HEK293T (cell line): ENCODE measurements at regions not wholly inside any gene's neighbourhood (a gene's known extent, or its start where the extent isn't known, plus 50 kb on each side); places are given as distances from the start of the nearest gene placed in this dataset.

Experiments used
- CTCF ChIA-PET: fragments of 350-600 bp; formaldehyde crosslinking; extraction: SDS; loops from one replicate; lab custom pipeline; 2021; ENCODE audit warnings: antibody characterized with exemption, inconsistent platforms; lab: Yijun Ruan, JAX
- POLR2A ChIA-PET: fragments of 350-600 bp; formaldehyde crosslinking; extraction: SDS; loops from one replicate; lab custom pipeline; 2020; ENCODE audit warnings: antibody characterized with exemption, inconsistent platforms; lab: Yijun Ruan, JAX
- DNase-seq: peaks from one replicate; pipeline ENCODE4 v3.0.0; 2012; ENCODE audit warnings: mixed read lengths; ENCODE audit errors: extremely low spot score
- ARNT ChIP-seq: fragments of 450-650 bp; IDR thresholded peaks from 2 replicates; pipeline ENCODE4 v1.6.1; 2017; ENCODE audit warnings: mild to moderate bottlenecking
- BHLHE40 ChIP-seq: fragments of 450-650 bp; IDR thresholded peaks from 2 replicates; pipeline ENCODE4 v1.6.1; 2016; ENCODE audit warnings: mild to moderate bottlenecking, moderate library complexity, borderline replicate concordance
- CTBP1 ChIP-seq: fragments of 450-650 bp; IDR thresholded peaks from 2 replicates; pipeline ENCODE4 v1.6.1; 2016; ENCODE audit warnings: borderline replicate concordance
- ELF4 ChIP-seq: fragments of 450-650 bp; IDR thresholded peaks from 2 replicates; pipeline ENCODE4 v1.6.1; 2017; ENCODE audit warnings: antibody characterized with exemption
- FOXA1 ChIP-seq: fragments of 450-650 bp; IDR thresholded peaks from 2 replicates; pipeline ENCODE4 v1.6.1; 2016; ENCODE audit warnings: mild to moderate bottlenecking
- FOXK2 ChIP-seq: fragments of 450-650 bp; IDR thresholded peaks from 2 replicates; pipeline ENCODE4 v1.6.1; 2016; ENCODE audit warnings: mild to moderate bottlenecking
- FOXM1 ChIP-seq: fragments of 450-650 bp; IDR thresholded peaks from 2 replicates; pipeline ENCODE4 v1.6.1; 2017; ENCODE audit warnings: mild to moderate bottlenecking, borderline replicate concordance
- HDGF ChIP-seq: fragments of 450-650 bp; IDR thresholded peaks from 2 replicates; pipeline ENCODE4 v1.6.1; 2017; ENCODE audit warnings: antibody characterized with exemption, borderline replicate concordance
- L3MBTL2 ChIP-seq: fragments of 450-650 bp; conservative IDR thresholded peaks from 2 replicates; pipeline ENCODE4 v1.6.1; 2016; ENCODE audit warnings: mild to moderate bottlenecking
- LEF1 ChIP-seq: fragments of 450-650 bp; IDR thresholded peaks from 2 replicates; pipeline ENCODE4 v1.6.1; 2017; ENCODE audit warnings: mild to moderate bottlenecking, borderline replicate concordance
- NFRKB ChIP-seq: fragments of 450-650 bp; IDR thresholded peaks from 2 replicates; pipeline ENCODE4 v1.6.1; 2016; ENCODE audit warnings: mild to moderate bottlenecking, moderate library complexity
- PKNOX1 ChIP-seq: fragments of 450-650 bp; IDR thresholded peaks from 2 replicates; pipeline ENCODE4 v1.6.1; 2016
- SP1 ChIP-seq: fragments of 450-650 bp; IDR thresholded peaks from 2 replicates; pipeline ENCODE4 v1.6.1; 2017
- SUZ12 ChIP-seq: fragments of 450-650 bp; IDR thresholded peaks from 2 replicates; pipeline ENCODE4 v1.6.1; 2016; ENCODE audit warnings: mild to moderate bottlenecking
- TARDBP ChIP-seq: fragments of 450-650 bp; IDR thresholded peaks from 2 replicates; pipeline ENCODE4 v1.6.1; 2016
- ZNF384 ChIP-seq: fragments of 450-650 bp; IDR thresholded peaks from 2 replicates; pipeline ENCODE4 v1.6.1; 2016

- no peak for TF ChIP-seq PKNOX1
- no peak for TF ChIP-seq SP1
- TF ChIP-seq FOXK2: no peak
- TF ChIP-seq TARDBP: no peak
- TF ChIP-seq L3MBTL2: no peak
- no peak for TF ChIP-seq ELF4
- TF ChIP-seq BHLHE40: no peak
- no peak for TF ChIP-seq LEF1
- no peak for TF ChIP-seq HDGF
- no peak for TF ChIP-seq FOXA1
- no peak for TF ChIP-seq ZNF384
- no peak for DNase-seq
- CTCF ChIA-PET: no interaction called here
- POLR2A ChIA-PET: no interaction called here
Observed at GRCh38 chr16:60241671-60242070, 1507.6 kb upstream of the GOT2 start.

- TF ChIP-seq CTBP1 (no peak), LEF1 (no peak), SUZ12 (no peak), SP1 (no peak), ELF4 (no peak), BHLHE40 (no peak), FOXA1 (no peak), PKNOX1 (no peak), ARNT (no peak)
- no peak for DNase-seq
- ChIA-PET POLR2A (no interaction called here), CTCF (no interaction called here)
Observed at GRCh38 chr16:60230666-60231065, 1496.5 kb upstream of the GOT2 start.

DNA sequence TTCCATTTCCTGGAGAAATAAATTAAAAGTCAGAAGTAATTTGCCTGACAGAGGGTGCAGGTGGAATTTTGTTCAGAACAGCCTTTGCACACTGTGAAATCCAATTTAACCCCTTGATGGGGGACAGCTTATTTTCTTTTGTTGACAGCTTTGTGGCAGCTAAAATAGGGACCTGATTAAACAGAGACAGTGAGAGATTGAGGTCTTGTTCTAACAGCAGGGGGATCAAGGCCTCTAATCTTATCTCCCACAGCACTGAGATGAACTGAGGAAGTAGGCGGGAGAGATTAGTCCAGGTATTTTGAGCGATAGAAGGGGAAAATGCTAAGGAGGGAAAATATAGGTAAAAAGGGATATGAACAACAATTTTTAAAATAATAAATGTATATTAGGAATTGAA, 1491.4 kb upstream of the GOT2 start:
- ChIA-PET CTCF (no interaction called here), POLR2A (no interaction called here)
- TF ChIP-seq SUZ12 (no peak), HDGF (no peak), ARNT (no peak), BHLHE40 (no peak), PKNOX1 (no peak), FOXM1 (no peak), SP1 (no peak), LEF1 (no peak), TARDBP (no peak), CTBP1 (no peak), ZNF384 (no peak), L3MBTL2 (no peak), NFRKB (no peak), FOXK2 (no peak), ELF4 (no peak)
- no peak for DNase-seq

DNA sequence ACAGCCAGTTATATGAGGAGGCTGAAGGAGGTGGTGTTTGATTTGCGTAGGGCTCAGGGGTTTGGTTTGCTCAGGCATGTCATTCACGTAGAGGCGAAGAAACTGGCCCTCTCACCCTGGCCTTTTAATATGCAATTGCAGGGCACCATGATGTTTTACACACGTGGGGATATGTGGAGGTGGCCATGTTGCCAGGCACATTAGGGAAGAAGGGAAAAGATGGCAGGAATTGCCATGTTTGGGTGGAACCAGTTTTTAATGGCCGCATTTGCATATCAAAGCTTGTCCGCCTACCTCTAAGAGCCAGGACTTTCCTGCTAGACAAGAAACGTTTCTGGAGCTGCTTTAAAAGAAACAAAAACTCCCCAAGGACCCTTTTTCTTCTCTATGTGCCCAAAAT, 1483.7 kb upstream of the GOT2 start:
- CTCF ChIA-PET: no interaction called here
- DNase-seq: no peak
- TF ChIP-seq HDGF (no peak), BHLHE40 (no peak), SP1 (no peak), SUZ12 (no peak), ARNT (no peak), NFRKB (no peak), L3MBTL2 (no peak), PKNOX1 (no peak), TARDBP (no peak)
- POLR2A ChIA-PET: no interaction called here

DNA sequence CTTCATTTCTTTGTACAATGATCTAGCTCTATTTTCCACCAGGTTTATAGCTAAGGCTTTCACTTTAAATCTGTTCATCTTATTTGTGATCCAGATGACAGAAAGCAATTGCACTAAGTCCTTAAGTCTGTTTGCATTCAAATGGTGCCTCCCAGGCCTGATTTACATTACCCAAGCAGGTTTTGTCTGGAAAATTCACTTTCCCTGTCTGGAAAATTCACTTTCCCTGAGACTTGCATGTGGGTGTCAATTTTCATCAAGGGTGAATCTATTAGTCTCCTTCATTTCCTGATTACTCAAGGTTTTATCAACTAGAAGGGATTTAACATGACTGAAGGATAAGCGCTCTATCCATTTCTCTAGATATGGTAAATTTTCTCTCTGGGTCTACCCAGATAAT, 1480.2 kb upstream of the GOT2 start:
- POLR2A ChIA-PET: no interaction called here
- no peak for DNase-seq
- TF ChIP-seq PKNOX1 (no peak), FOXK2 (no peak), LEF1 (no peak), FOXM1 (no peak), NFRKB (no peak), SP1 (no peak), CTBP1 (no peak), SUZ12 (no peak), ARNT (no peak), FOXA1 (no peak), L3MBTL2 (no peak), TARDBP (no peak), ZNF384 (no peak), ELF4 (no peak)
- CTCF ChIA-PET: no interaction called here

- TF ChIP-seq NFRKB: no peak
- no peak for TF ChIP-seq PKNOX1
- no peak for TF ChIP-seq FOXM1
- TF ChIP-seq TARDBP: no peak
- TF ChIP-seq BHLHE40: no peak
- TF ChIP-seq ZNF384: no peak
- no peak for TF ChIP-seq SP1
- no peak for TF ChIP-seq L3MBTL2
- no peak for TF ChIP-seq FOXK2
- TF ChIP-seq CTBP1: no peak
- no peak for TF ChIP-seq SUZ12
- TF ChIP-seq ARNT: no peak
- no peak for TF ChIP-seq HDGF
- TF ChIP-seq ELF4: no peak
- TF ChIP-seq FOXA1: no peak
- no peak for TF ChIP-seq LEF1
- ChIA-PET POLR2A (no interaction called here), CTCF (no interaction called here)
- no peak for DNase-seq
Observed at GRCh38 chr16:60206516-60206915, 1472.4 kb upstream of the GOT2 start.
